ENCODE measurements at regions not wholly inside any gene's neighbourhood (a gene's known extent, or its start where the extent isn't known, plus 50 kb on each side); places are given as distances from the start of the nearest gene placed in this dataset.
A peak's percentile ranks its signal among the peaks of the same experiment; 100 is the strongest.

- DNase-seq (ENCODE audit: low spot score) = no peak
Observed at GRCh38 chr13:74043237-74043636, 91.0 kb downstream of the KLF12 start.

GRCh38 chr13:74040200-74040599 lies 94.0 kb downstream of the KLF12 start:
- DNase-seq (ENCODE audit: low spot score) = peak; percentile 36

GRCh38 chr13:74039667-74040066 lies 94.5 kb downstream of the KLF12 start:
- no peak for DNase-seq (ENCODE audit: low spot score)

GRCh38 chr13:74039154-74039553 lies 95.0 kb downstream of the KLF12 start:
- DNase-seq (ENCODE audit: low spot score) = no peak

GRCh38 chr13:74037762-74038161 lies 96.4 kb downstream of the KLF12 start:
- DNase-seq (ENCODE audit: low spot score) = no peak

- no peak for DNase-seq (ENCODE audit: low spot score)
Observed at GRCh38 chr13:74036373-74036772, 97.8 kb downstream of the KLF12 start.

GRCh38 chr13:74035896-74036295 lies 98.3 kb downstream of the KLF12 start:
- DNase-seq (ENCODE audit: low spot score) = no peak

GRCh38 chr13:74032325-74032724 lies 101.9 kb downstream of the KLF12 start:
- DNase-seq (ENCODE audit: low spot score) = no peak

- DNase-seq (ENCODE audit: low spot score) = no peak
Observed at GRCh38 chr13:74027161-74027779, 106.9 kb downstream of the KLF12 start.

- no peak for DNase-seq (ENCODE audit: low spot score)
Observed at GRCh38 chr13:74026753-74027152, 107.5 kb downstream of the KLF12 start.

GRCh38 chr13:74025369-74025768 lies 108.8 kb downstream of the KLF12 start:
- no peak for DNase-seq (ENCODE audit: low spot score)

- DNase-seq (ENCODE audit: low spot score) = no peak
Observed at GRCh38 chr13:74024856-74025255, 109.3 kb downstream of the KLF12 start.

- DNase-seq (ENCODE audit: low spot score) = no peak
Observed at GRCh38 chr13:74024314-74024713, 109.9 kb downstream of the KLF12 start.

- DNase-seq (ENCODE audit: low spot score) = no peak
Observed at GRCh38 chr13:74023484-74023883, 110.7 kb downstream of the KLF12 start.

- DNase-seq (ENCODE audit: low spot score) = no peak
Observed at GRCh38 chr13:74021505-74021904, 112.7 kb downstream of the KLF12 start.

GRCh38 chr13:74018062-74018431 lies 116.2 kb downstream of the KLF12 start:
- DNase-seq (ENCODE audit: low spot score) = no peak

GRCh38 chr13:74017301-74018061 lies 116.7 kb downstream of the KLF12 start:
- no peak for DNase-seq (ENCODE audit: low spot score)

- no peak for DNase-seq (ENCODE audit: low spot score)
Observed at GRCh38 chr13:74015137-74015536, 119.1 kb downstream of the KLF12 start.

- DNase-seq (ENCODE audit: low spot score) = no peak
Observed at GRCh38 chr13:74009100-74009668, 125.0 kb downstream of the KLF12 start.

GRCh38 chr13:74006666-74007065 lies 127.5 kb downstream of the KLF12 start:
- DNase-seq (ENCODE audit: low spot score) = no peak

GRCh38 chr13:74005320-74006157 lies 128.7 kb downstream of the KLF12 start:
- no peak for DNase-seq (ENCODE audit: low spot score)

GRCh38 chr13:74004109-74004508 lies 130.1 kb downstream of the KLF12 start:
- DNase-seq (ENCODE audit: low spot score) = no peak

GRCh38 chr13:74003374-74003773 lies 130.8 kb downstream of the KLF12 start:
- DNase-seq (ENCODE audit: low spot score) = no peak

Measured in AG08396 (cell line).